ENCODE measurements at regions not wholly inside any gene's neighbourhood (a gene's known extent, or its start where the extent isn't known, plus 50 kb on each side); places are given as distances from the start of the nearest gene placed in this dataset.

GRCh38 chr5:152260940-152261339, 144.1 kb downstream of the NMUR2 start:
- no peak overlapping the region for H2AFZ ChIP-seq (ENCODE audit: control insufficient read depth, low read depth, low read length)
- no TSS peak for BruUV-seq (replicated peaks)
- no peaks in the 10 kb centered on the region for H4K20me1 ChIP-seq (ENCODE audit: control insufficient read depth, insufficient read depth)
- peaks cover 0 to 3% of the 10 kb centered on the region in 2 experiments; a peak in 1 of 4 replicates for H3K27me3 ChIP-seq (replicated peaks in 1 of 2; ENCODE audit: control insufficient read depth in 2 of 2, insufficient read depth in 2 of 2, low read length in 1 of 2)
- no peak overlapping the region for H3K9ac ChIP-seq (ENCODE audit: control insufficient read depth, insufficient read depth, low read length)
- H3K4me1 ChIP-seq (ENCODE audit: control insufficient read depth, insufficient read depth, low read length) = no peaks in the 10 kb centered on the region
- no peaks in the 10 kb centered on the region for H3K79me2 ChIP-seq (ENCODE audit: control insufficient read depth, insufficient read depth, low read length)
- H3K4me2 ChIP-seq (ENCODE audit: control insufficient read depth, insufficient read depth) = no peak overlapping the region
- TF ChIP-seq MTA3 (IDR thresholded peaks at IDR 0.05; ENCODE audit: borderline replicate concordance, low read length) = no peak
- no peak for TF ChIP-seq IRF5 (IDR thresholded peaks at IDR 0.05; ENCODE audit: borderline replicate concordance)
- no peak for TF ChIP-seq STAT1 (conservative IDR thresholded peaks at IDR 0.05)
- H3K27ac ChIP-seq (ENCODE audit: control insufficient read depth, insufficient read depth) = no peak overlapping the region
- SMC1A ChIA-PET (ENCODE audit: uncharacterized antibody, unreplicated experiment) = no interaction called here
- RAD21 ChIA-PET (ENCODE audit: unreplicated experiment) = no interaction called here
- POLR2A ChIA-PET = no interaction called here
- no peaks in the 10 kb centered on the region for H3K36me3 ChIP-seq (ENCODE audit: control insufficient read depth in 2 of 2, insufficient read depth in 2 of 2, low read length in 1 of 2)
- no peaks in the 10 kb centered on the region for H3K9me3 ChIP-seq (replicated peaks; ENCODE audit: control insufficient read depth, insufficient read depth, low read length)
- intact Hi-C loops (cut with micrococcal nuclease; ENCODE audit: unreplicated experiment) = no loop called here
- DNase-seq (ENCODE audit: low read depth, low spot score) (no peak), FAIRE-seq (no peak), ATAC-seq (no peak)
- in situ Hi-C loops (cut with MboI) = no loop called here
- CTCF ChIA-PET = no interaction called here
- WGBS (ENCODE audit: insufficient coverage, insufficient replicate concordance, low lambda C conversion rate, missing lambda C conversion rate) = 49% methylated on average over 7 of the region's 7 CpGs
- no peak overlapping the region for H3K4me3 ChIP-seq

- H3K4me2 ChIP-seq (ENCODE audit: control insufficient read depth, insufficient read depth) = no peak overlapping the region
- no peak overlapping the region for H3K27ac ChIP-seq (ENCODE audit: control insufficient read depth, insufficient read depth)
- H3K9me3 ChIP-seq (replicated peaks; ENCODE audit: control insufficient read depth, insufficient read depth, low read length) = no peaks in the 10 kb centered on the region
- H2AFZ ChIP-seq (ENCODE audit: control insufficient read depth, low read depth, low read length) = no peak overlapping the region
- no peaks in the 10 kb centered on the region for H3K36me3 ChIP-seq (ENCODE audit: control insufficient read depth in 2 of 2, insufficient read depth in 2 of 2, low read length in 1 of 2)
- H3K4me3 ChIP-seq = no peak overlapping the region
- no TSS peak for BruUV-seq (replicated peaks)
- H3K79me2 ChIP-seq (ENCODE audit: control insufficient read depth, insufficient read depth, low read length) = no peaks in the 10 kb centered on the region
- no peaks in the 10 kb centered on the region for H4K20me1 ChIP-seq (ENCODE audit: control insufficient read depth, insufficient read depth)
- no peak for FAIRE-seq
- SMC1A ChIA-PET (ENCODE audit: uncharacterized antibody, unreplicated experiment) = interaction anchor here (0.6 kb wide), 1 partner anchor 1131 kb away, joined by 3 read pairs; no protein-coding TSS in a partner anchor
- CTCF ChIA-PET = interaction anchor here (0.6 to 0.7 kb wide), 2 partner anchors 116 to 136 kb away, joined by 3 read pairs; no protein-coding TSS in a partner anchor
- WGBS (ENCODE audit: insufficient coverage, insufficient replicate concordance, low lambda C conversion rate, missing lambda C conversion rate) = 7% methylated on average over 1 of the region's 1 CpG
- no peak for ATAC-seq
- intact Hi-C loops (cut with micrococcal nuclease; ENCODE audit: unreplicated experiment) = no loop called here
- H3K27me3 ChIP-seq (replicated peaks in 1 of 2; ENCODE audit: control insufficient read depth in 2 of 2, insufficient read depth in 2 of 2, low read length in 1 of 2) = peaks cover 0 to 3% of the 10 kb centered on the region in 2 experiments; a peak in 1 of 4 replicates
- no peak overlapping the region for H3K9ac ChIP-seq (ENCODE audit: control insufficient read depth, insufficient read depth, low read length)
- no peak for DNase-seq (ENCODE audit: low read depth, low spot score)
- no peaks in the 10 kb centered on the region for H3K4me1 ChIP-seq (ENCODE audit: control insufficient read depth, insufficient read depth, low read length)
- RAD21 ChIA-PET (ENCODE audit: unreplicated experiment) = no interaction called here
- in situ Hi-C loops (cut with MboI) = no loop called here
- POLR2A ChIA-PET = no interaction called here
- no peak for TF ChIP-seq HSF1 (IDR thresholded peaks at IDR 0.05; ENCODE audit: low read depth, low read length)
- TF ChIP-seq SUZ12 (IDR thresholded peaks at IDR 0.05; ENCODE audit: unreplicated experiment) = no peak
- no peak for TF ChIP-seq SKIL (IDR thresholded peaks at IDR 0.05; ENCODE audit: low read depth, poor library complexity, severe bottlenecking)
- TF ChIP-seq ZBTB40 (IDR thresholded peaks at IDR 0.05; ENCODE audit: borderline replicate concordance) = no peak
These were observed 145.4 kb downstream of the NMUR2 start for GRCh38 chr5:152259702-152260101.
